PC-3 (cell line): ENCODE measurements at regions not wholly inside any gene's neighbourhood (a gene's known extent, or its start where the extent isn't known, plus 50 kb on each side); places are given as distances from the start of the nearest gene placed in this dataset.

Experiments
- ATAC-seq: fragments of 200-7000 bp; cut with Tn5 transposase; 2 replicates; pipeline ENCODE4 v1.9.1; 2020; ENCODE audit warnings: mild to moderate bottlenecking, moderate library complexity
- BruUV-seq: library from RNA; stranded (reverse); fragments of 400-500 nt; replicated peaks from 2 replicates; lab custom pipeline; 2021; lab: Mats Ljungman, UMichigan
- CTCF ChIA-PET: fragments of 300-600 bp; sonication (Branson Sonifier 250); formaldehyde crosslinking; loops from one replicate; lab custom pipeline; 2022; ENCODE audit warnings: antibody characterized with exemption; lab: Charles Lee
- POLR2A ChIA-PET: fragments of 300-600 bp; sonication (Branson Sonifier 250); formaldehyde crosslinking; loops from one replicate; lab custom pipeline; 2022; ENCODE audit warnings: antibody characterized with exemption; ENCODE audit not compliant: unreplicated experiment; lab: Charles Lee
- DNase-seq: peaks from one replicate; pipeline ENCODE4 v3.0.0-alpha.2; 2015
- H2AFZ ChIP-seq: fragments of 300-600 bp; sonication (generic); 2 replicates; pipeline ENCODE4 v1.6.0; 2016; ENCODE audit warnings: antibody characterized with exemption, low read length
- H3F3A ChIP-seq: fragments of 300-600 bp; sonication (generic); one replicate; pipeline ENCODE4 v1.6.0; 2017; ENCODE audit warnings: antibody characterized with exemption, low read length, control low read depth, mild to moderate bottlenecking; ENCODE audit not compliant: unreplicated experiment
- H3K27ac ChIP-seq: fragments of 300-600 bp; sonication (generic); 2 replicates; pipeline ENCODE4 v1.5.1; 2016; ENCODE audit warnings: mild to moderate bottlenecking, low read length
- H3K27me3 ChIP-seq: fragments of 300-600 bp; sonication (generic); 2 replicates; pipeline ENCODE4 v1.6.1; 2016; ENCODE audit warnings: low read length, mixed read lengths
- H3K36me3 ChIP-seq: fragments of 300-600 bp; sonication (generic); 2 replicates; pipeline ENCODE4 v1.6.1; 2016; ENCODE audit warnings: low read depth, mixed run types, low read length, mixed read lengths
- H3K4me1 ChIP-seq: fragments of 300-600 bp; sonication (generic); 2 replicates; pipeline ENCODE4 v1.5.1; 2016; ENCODE audit warnings: low read length; ENCODE audit not compliant: insufficient read depth
- H3K4me2 ChIP-seq: fragments of 300-600 bp; sonication (generic); 2 replicates; pipeline ENCODE4 v1.6.0; 2016; ENCODE audit warnings: low read length
- H3K4me3 ChIP-seq: fragments of 300-600 bp; sonication (generic); 2 replicates; pipeline ENCODE4 v1.5.1; 2016; ENCODE audit warnings: mild to moderate bottlenecking, low read length, mixed read lengths
- H3K79me2 ChIP-seq: fragments of 300-600 bp; sonication (generic); 2 replicates; pipeline ENCODE4 v1.6.1; 2017; ENCODE audit warnings: low read length, mixed read lengths
- H3K9ac ChIP-seq: fragments of 300-600 bp; sonication (generic); 2 replicates; pipeline ENCODE4 v1.6.0; 2016; ENCODE audit warnings: mild to moderate bottlenecking, low read length
- H3K9me2 ChIP-seq: fragments of 300-600 bp; sonication (generic); replicated peaks from 2 replicates; pipeline ENCODE4 v1.6.1; 2016; ENCODE audit warnings: mixed run types, low read length, mixed read lengths
- H3K9me3 ChIP-seq: fragments of 300-600 bp; sonication (generic); 2 replicates; pipeline ENCODE4 v1.6.1; 2016; ENCODE audit warnings: low read length, mixed read lengths
- H4K20me1 ChIP-seq: fragments of 300-600 bp; sonication (generic); 2 replicates; pipeline ENCODE4 v1.6.1; 2016; ENCODE audit warnings: low read length, mixed read lengths
- CTCF ChIP-seq: fragments of 300-600 bp; sonication (generic); conservative IDR thresholded peaks from 2 replicates; pipeline ENCODE4 v1.5.1; 2017; ENCODE audit warnings: antibody characterized with exemption, low read depth, mild to moderate bottlenecking, low read length
- EZH2 ChIP-seq: fragments of 300-600 bp; sonication (generic); IDR thresholded peaks from one replicate; pipeline ENCODE4 v1.6.1; 2017; ENCODE audit warnings: antibody characterized with exemption, mild to moderate bottlenecking, low read length; ENCODE audit not compliant: unreplicated experiment
- EZH2phosphoT487 ChIP-seq: fragments of 300-600 bp; sonication (generic); IDR thresholded peaks from 2 replicates; pipeline ENCODE4 v1.6.1; 2018; ENCODE audit warnings: mild to moderate bottlenecking, antibody characterized with exemption, low read length, borderline replicate concordance
- intact Hi-C: fragments of 100-400 bp; cut with micrococcal nuclease; formaldehyde crosslinking; loops from 2 replicates; pipeline ENCODE4 v1.9.0; 2023

- Histone ChIP-seq H3K79me2 (no peaks in the 10 kb centered on the region), H3K4me2 (no peak overlapping the region), H3K9ac (no peak overlapping the region), H2AFZ (no peak overlapping the region), H3K27ac (no peak overlapping the region), H4K20me1 (no peaks in the 10 kb centered on the region), H3K9me2 (no peaks in the 10 kb centered on the region), H3K36me3 (no peaks in the 10 kb centered on the region), H3K9me3 (no peaks in the 10 kb centered on the region), H3K4me1 (no peaks in the 10 kb centered on the region), H3K27me3 (peaks cover 9% of the 10 kb centered on the region), H3K4me3 (no peak overlapping the region), H3F3A (no peaks in the 10 kb centered on the region)
- no TSS peak for BruUV-seq
- POLR2A ChIA-PET: no interaction called here
- intact Hi-C loops: no loop called here
- CTCF ChIA-PET: no interaction called here
- ATAC-seq: no peak
- TF ChIP-seq CTCF: no peak
- TF ChIP-seq EZH2phosphoT487: no peak
- no peak for TF ChIP-seq EZH2
- no peak for DNase-seq
Observed at GRCh38 chr17:56740481-56740880, 93.2 kb downstream of the C17orf67 start.
